Spinal cord (tissue), 9 donors: ENCODE measurements at regions not wholly inside any gene's neighbourhood (a gene's known extent, or its start where the extent isn't known, plus 50 kb on each side); places are given as distances from the start of the nearest gene placed in this dataset.
A peak's percentile ranks its signal among the peaks of the same experiment; 100 is the strongest.
"Not testable (repeated sequence)": the region's sequence is repeated elsewhere in the genome, so short reads cannot be mapped to it uniquely, and the experiment has no call there.

ENCODE experiments used
- DNase-seq, 6 donors: peaks; one replicate each; pipeline versions ENCODE4 v3.0.0 to v3.0.0-alpha.2; 2013 to 2015; ENCODE audit warnings: low spot score in 6 of 6, low read depth in 4 of 6
- H3K27ac ChIP-seq: one replicate; pipeline ENCODE4 v1.5.1; 2013; ENCODE audit warnings: low read depth, low read length, control low read depth
- H3K27me3 ChIP-seq: one replicate; pipeline ENCODE4 v1.6.1; 2013; ENCODE audit warnings: low read length; ENCODE audit not compliant: control insufficient read depth, insufficient read depth
- H3K36me3 ChIP-seq: one replicate; pipeline ENCODE4 v1.6.1; 2013; ENCODE audit warnings: low read length; ENCODE audit not compliant: control insufficient read depth, insufficient read depth
- H3K4me1 ChIP-seq: one replicate; pipeline ENCODE4 v1.6.1; 2013; ENCODE audit warnings: low read length; ENCODE audit not compliant: control insufficient read depth, insufficient read depth
- H3K4me3 ChIP-seq: one replicate; pipeline ENCODE4 v1.5.1; 2013; ENCODE audit warnings: low read depth, low read length, control low read depth
- H3K9me3 ChIP-seq: one replicate; pipeline ENCODE4 v1.6.1; 2013; ENCODE audit warnings: low read length; ENCODE audit not compliant: control insufficient read depth, insufficient read depth
- WGBS: methylation state at CpG from one replicate; pipeline ENCODE4 v1.1.5; 2013; ENCODE audit warnings: missing lambda C conversion rate; ENCODE audit not compliant: insufficient coverage; 5-methylcytosine and 5-hydroxymethylcytosine counted together
- donor health status: healthy.

GRCh38 chr2:90322982-90323381 lies 1631.5 kb downstream of the RPIA start:
- H3K27me3 ChIP-seq: peaks cover 11% of the 10 kb centered on the region
- H3K4me1 ChIP-seq, H3K36me3 ChIP-seq, DNase-seq, H3K4me3 ChIP-seq, H3K9me3 ChIP-seq, H3K27ac ChIP-seq: not testable (repeated sequence)
- WGBS: 12% methylated on average over 16 of the region's 29 CpGs

GRCh38 chr2:90323612-90324558 lies 1632.4 kb downstream of the RPIA start:
- DNase-seq: peak in 3 of 6 donors; percentile 8 to 29 (median 9)
- not testable (repeated sequence) for H3K4me3 ChIP-seq, H3K9me3 ChIP-seq, H3K36me3 ChIP-seq, H3K27ac ChIP-seq, H3K4me1 ChIP-seq
- H3K27me3 ChIP-seq: peaks cover 11% of the 10 kb centered on the region
- WGBS: 2% methylated on average over 93 of the region's 134 CpGs

- 0% methylated on average over 10 of the region's 59 CpGs for WGBS
- H3K4me1 ChIP-seq, H3K36me3 ChIP-seq, DNase-seq, H3K9me3 ChIP-seq, H3K27ac ChIP-seq: not testable (repeated sequence)
- Histone ChIP-seq H3K27me3 (peaks cover 11% of the 10 kb centered on the region), H3K4me3 (peak overlapping the region; percentile 24)
These were observed 1633.2 kb downstream of the RPIA start for GRCh38 chr2:90324672-90325071.

- not testable (repeated sequence) for H3K4me1 ChIP-seq, H3K9me3 ChIP-seq, H3K4me3 ChIP-seq, H3K27ac ChIP-seq, H3K36me3 ChIP-seq
- WGBS: 4% methylated on average over 31 of the region's 74 CpGs
- peaks cover 11% of the 10 kb centered on the region for H3K27me3 ChIP-seq
- peak in 1 of 6 donors; percentile 0 for DNase-seq
These were observed 1634.4 kb downstream of the RPIA start for GRCh38 chr2:90325796-90326353.

- not testable (repeated sequence) for H3K27ac ChIP-seq, H3K4me1 ChIP-seq, H3K36me3 ChIP-seq, H3K4me3 ChIP-seq, H3K27me3 ChIP-seq, H3K9me3 ChIP-seq, DNase-seq
- WGBS: 61% methylated on average over 3 of the region's 9 CpGs
These were observed 1664.1 kb downstream of the RPIA start for GRCh38 chr2:90355546-90355945.

- not testable (repeated sequence) for H3K9me3 ChIP-seq, DNase-seq, H3K27me3 ChIP-seq, H3K4me3 ChIP-seq, H3K27ac ChIP-seq, H3K4me1 ChIP-seq, H3K36me3 ChIP-seq
- no CpG with 5 or more reads among the region's 15 CpGs for WGBS
These were observed 1667.9 kb downstream of the RPIA start for GRCh38 chr2:90359344-90359743.

- not testable (repeated sequence) for H3K27ac ChIP-seq, H3K36me3 ChIP-seq, DNase-seq, H3K27me3 ChIP-seq, H3K4me1 ChIP-seq, H3K9me3 ChIP-seq, H3K4me3 ChIP-seq
- 5% methylated on average over 37 of the region's 93 CpGs for WGBS
These were observed 1668.6 kb downstream of the RPIA start for GRCh38 chr2:90359887-90360730.

GRCh38 chr2:90360731-90361035 lies 1669.2 kb downstream of the RPIA start:
- H3K27ac ChIP-seq, H3K4me1 ChIP-seq, H3K36me3 ChIP-seq, H3K4me3 ChIP-seq, DNase-seq, H3K9me3 ChIP-seq, H3K27me3 ChIP-seq: not testable (repeated sequence)
- 6% methylated on average over 6 of the region's 30 CpGs for WGBS
